ENCODE measurements at regions not wholly inside any gene's neighbourhood (a gene's known extent, or its start where the extent isn't known, plus 50 kb on each side); places are given as distances from the start of the nearest gene placed in this dataset.

GRCh38 chr5:68441309-68442073, 225.9 kb downstream of the PIK3R1 start:
- H3K9me3 Mint-ChIP-seq: no peaks in the 10 kb centered on the region
- H3K4me1 Mint-ChIP-seq: peaks cover 21% of the 10 kb centered on the region
- H3K27ac Mint-ChIP-seq: peak overlapping the region; percentile 14
- CTCF ChIA-PET: interaction anchor here (0.9 to 1.5 kb wide), 5 partner anchors 8 to 155 kb away, joined by 3 to 6 read pairs (median 3); no protein-coding TSS in a partner anchor
- DNase-seq: no peak
- POLR2A ChIA-PET: no interaction called here
- H3K27me3 Mint-ChIP-seq: peaks cover 11% of the 10 kb centered on the region
- H3K36me3 Mint-ChIP-seq (ENCODE audit: low read depth): peaks cover 2% of the 10 kb centered on the region
- H3K4me3 Mint-ChIP-seq: no peak overlapping the region

GRCh38 chr5:68443091-68443490, 227.5 kb downstream of the PIK3R1 start:
- ChIA-PET CTCF (interaction anchor here (0.7 to 2.3 kb wide), 3 partner anchors 15 to 19 kb away, joined by 3 to 5 read pairs (median 5); no protein-coding TSS in a partner anchor), POLR2A (no interaction called here)
- H3K36me3 Mint-ChIP-seq (ENCODE audit: low read depth): peaks cover 2% of the 10 kb centered on the region
- no peak overlapping the region for H3K4me3 Mint-ChIP-seq
- no peak overlapping the region for H3K27ac Mint-ChIP-seq
- peaks cover 21% of the 10 kb centered on the region for H3K4me1 Mint-ChIP-seq
- H3K9me3 Mint-ChIP-seq: no peaks in the 10 kb centered on the region
- DNase-seq: no peak
- peaks cover 9% of the 10 kb centered on the region for H3K27me3 Mint-ChIP-seq

GRCh38 chr5:68444048-68444447, 228.5 kb downstream of the PIK3R1 start:
- POLR2A ChIA-PET: no interaction called here
- Mint-ChIP-seq H3K27me3 (peaks cover 4% of the 10 kb centered on the region), H3K4me1 (peaks cover 21% of the 10 kb centered on the region), H3K9me3 (no peaks in the 10 kb centered on the region), H3K4me3 (no peak overlapping the region), H3K27ac (no peak overlapping the region), H3K36me3 (ENCODE audit: low read depth) (peaks cover 2% of the 10 kb centered on the region)
- CTCF ChIA-PET: interaction anchor here (2.3 kb wide), 1 partner anchor 18 kb away, joined by 5 read pairs; no protein-coding TSS in a partner anchor
- no peak for DNase-seq

GRCh38 chr5:68444833-68445232, 229.3 kb downstream of the PIK3R1 start:
- CTCF ChIA-PET: interaction anchor here (2.3 kb wide), 1 partner anchor 18 kb away, joined by 5 read pairs; no protein-coding TSS in a partner anchor
- Mint-ChIP-seq H3K36me3 (ENCODE audit: low read depth) (no peaks in the 10 kb centered on the region), H3K4me3 (no peak overlapping the region)

DNA sequence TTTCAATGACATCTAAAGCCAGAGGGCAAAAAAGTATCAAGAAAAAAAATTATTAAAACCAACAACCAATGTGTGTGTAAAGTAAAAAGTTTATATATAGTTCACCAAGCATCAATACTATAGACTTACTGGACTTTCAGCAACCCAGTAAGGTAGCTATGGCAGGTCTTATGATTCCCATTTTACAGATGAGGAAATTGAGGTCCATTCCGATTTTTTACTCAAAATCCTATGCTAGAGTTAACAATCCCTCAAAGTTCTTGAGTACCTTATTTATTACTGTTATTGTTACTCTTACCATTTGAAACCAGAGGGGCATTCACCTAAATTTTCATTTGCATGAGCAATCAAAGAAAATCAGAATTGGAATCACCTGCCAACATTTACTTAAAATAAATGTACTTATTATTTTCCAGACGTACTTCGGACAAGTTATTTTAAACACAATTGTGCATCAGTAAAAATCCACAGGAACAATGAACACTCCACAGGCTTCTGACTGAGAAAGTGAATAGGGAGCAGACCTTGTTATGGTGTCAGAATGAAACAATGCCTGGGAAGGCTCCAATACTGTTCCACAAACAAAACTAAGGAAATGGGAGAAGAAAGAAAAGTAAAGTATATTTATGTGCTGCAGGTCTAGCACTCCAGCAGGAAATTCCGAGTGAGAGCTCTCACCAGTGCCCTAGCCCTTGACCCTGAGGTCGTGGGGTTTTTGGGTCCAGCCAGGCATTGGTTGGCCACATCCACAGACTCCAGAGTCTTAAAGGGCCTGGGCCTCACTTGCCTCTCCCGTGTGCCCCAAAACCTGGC, 229.9 kb downstream of the PIK3R1 start:
- H3K4me3 Mint-ChIP-seq: no peak overlapping the region
- H3K4me1 Mint-ChIP-seq: peaks cover 21% of the 10 kb centered on the region
- H3K36me3 Mint-ChIP-seq (ENCODE audit: low read depth): no peaks in the 10 kb centered on the region
- H3K9me3 Mint-ChIP-seq: peaks cover under 1% of the 10 kb centered on the region
- H3K27me3 Mint-ChIP-seq: peaks cover under 1% of the 10 kb centered on the region
- DNase-seq: no peak
- CTCF ChIA-PET: no interaction called here
- POLR2A ChIA-PET: no interaction called here
- no peak overlapping the region for H3K27ac Mint-ChIP-seq

More at GRCh38 chr5:68444833-68445232, 229.3 kb downstream of the PIK3R1 start:
- H3K4me1 Mint-ChIP-seq: peaks cover 21% of the 10 kb centered on the region
- H3K9me3 Mint-ChIP-seq: no peaks in the 10 kb centered on the region
- POLR2A ChIA-PET: no interaction called here
- H3K27me3 Mint-ChIP-seq: no peaks in the 10 kb centered on the region
- DNase-seq: no peak
- H3K27ac Mint-ChIP-seq: no peak overlapping the region

GRCh38 chr5:68446070-68446357, 230.5 kb downstream of the PIK3R1 start:
- ChIA-PET CTCF (no interaction called here), POLR2A (no interaction called here)
- Mint-ChIP-seq H3K4me1 (peaks cover 18% of the 10 kb centered on the region), H3K4me3 (no peak overlapping the region), H3K36me3 (ENCODE audit: low read depth) (no peaks in the 10 kb centered on the region), H3K27ac (no peak overlapping the region), H3K27me3 (peaks cover 2% of the 10 kb centered on the region), H3K9me3 (peaks cover 2% of the 10 kb centered on the region)
- DNase-seq: no peak

- H3K27me3 Mint-ChIP-seq: peaks cover 2% of the 10 kb centered on the region
- peaks cover 13% of the 10 kb centered on the region for H3K4me1 Mint-ChIP-seq
- H3K36me3 Mint-ChIP-seq (ENCODE audit: low read depth): no peaks in the 10 kb centered on the region
- no peak overlapping the region for H3K27ac Mint-ChIP-seq
- no peak for DNase-seq
- CTCF ChIA-PET: interaction anchor here (0.9 to 1.0 kb wide), 2 partner anchors 8 to 12 kb away, joined by 3 read pairs; no protein-coding TSS in a partner anchor
- POLR2A ChIA-PET: no interaction called here
- no peak overlapping the region for H3K4me3 Mint-ChIP-seq
- peaks cover 2% of the 10 kb centered on the region for H3K9me3 Mint-ChIP-seq
Observed at GRCh38 chr5:68446487-68446894, 230.9 kb downstream of the PIK3R1 start.

DNA sequence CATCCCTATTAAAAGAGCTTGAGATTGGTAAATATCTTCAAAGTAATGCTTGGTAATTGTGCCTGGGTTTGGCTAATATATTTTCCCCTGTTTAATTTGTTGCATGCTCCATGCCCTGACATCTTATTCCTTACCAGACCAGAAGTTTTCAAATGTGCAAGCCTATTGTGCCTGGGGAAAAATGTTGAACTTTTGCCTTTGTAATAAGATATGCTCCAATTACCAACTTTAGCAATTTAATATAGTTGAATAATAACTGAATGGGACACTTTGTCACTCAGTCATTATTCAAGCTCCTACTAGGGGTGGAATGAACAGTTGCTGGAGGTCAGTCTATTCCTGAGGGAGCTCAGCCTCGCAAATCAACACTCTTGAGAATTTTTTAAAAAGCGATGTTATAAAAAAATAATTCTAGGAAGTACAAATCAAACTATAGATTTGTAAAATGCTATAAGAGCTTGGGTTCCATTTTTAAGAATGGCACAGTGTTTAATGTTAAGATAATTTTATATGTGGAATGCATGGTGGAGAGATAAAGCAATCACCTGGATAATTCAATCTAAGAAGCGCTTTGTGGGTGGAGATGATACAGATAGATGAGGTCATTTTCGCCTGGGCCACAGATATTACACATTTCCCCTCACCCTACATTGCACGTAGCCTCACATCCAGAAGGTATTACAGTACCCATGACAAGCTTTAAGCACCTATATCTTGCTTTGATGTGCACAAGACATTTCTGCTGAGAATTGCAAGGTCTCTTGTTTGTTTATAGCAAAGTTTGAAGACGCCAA, 231.8 kb downstream of the PIK3R1 start:
- Mint-ChIP-seq H3K4me3 (no peak overlapping the region), H3K9me3 (peaks cover 4% of the 10 kb centered on the region), H3K27ac (no peak overlapping the region), H3K27me3 (peaks cover 2% of the 10 kb centered on the region), H3K4me1 (peaks cover 8% of the 10 kb centered on the region), H3K36me3 (ENCODE audit: low read depth) (no peaks in the 10 kb centered on the region)
- DNase-seq: no peak
- CTCF ChIA-PET: interaction anchor here (0.9 to 2.2 kb wide), 3 partner anchors 8 to 13 kb away, joined by 3 to 11 read pairs (median 3); no protein-coding TSS in a partner anchor
- POLR2A ChIA-PET: no interaction called here

GRCh38 chr5:68449380-68449779, 233.8 kb downstream of the PIK3R1 start:
- CTCF ChIA-PET: interaction anchor here (1.3 to 2.2 kb wide), 2 partner anchors 11 to 13 kb away, joined by 4 to 11 read pairs; no protein-coding TSS in a partner anchor
- H3K4me3 Mint-ChIP-seq: no peak overlapping the region
- DNase-seq: no peak
- POLR2A ChIA-PET: no interaction called here
- peaks cover 3% of the 10 kb centered on the region for H3K4me1 Mint-ChIP-seq
- peaks cover 10% of the 10 kb centered on the region for H3K27me3 Mint-ChIP-seq
- no peak overlapping the region for H3K27ac Mint-ChIP-seq
- H3K9me3 Mint-ChIP-seq: peaks cover 4% of the 10 kb centered on the region
- no peaks in the 10 kb centered on the region for H3K36me3 Mint-ChIP-seq (ENCODE audit: low read depth)

- Mint-ChIP-seq H3K27me3 (peaks cover 10% of the 10 kb centered on the region), H3K9me3 (peaks cover 7% of the 10 kb centered on the region), H3K4me1 (no peaks in the 10 kb centered on the region), H3K36me3 (ENCODE audit: low read depth) (no peaks in the 10 kb centered on the region), H3K27ac (no peak overlapping the region), H3K4me3 (no peak overlapping the region)
- ChIA-PET POLR2A (no interaction called here), CTCF (no interaction called here)
- no peak for DNase-seq
Observed at GRCh38 chr5:68450245-68450852, 234.8 kb downstream of the PIK3R1 start.

GRCh38 chr5:68452286-68452685, 236.7 kb downstream of the PIK3R1 start:
- Mint-ChIP-seq H3K36me3 (ENCODE audit: low read depth) (no peaks in the 10 kb centered on the region), H3K4me1 (no peaks in the 10 kb centered on the region), H3K4me3 (no peak overlapping the region), H3K9me3 (peaks cover 7% of the 10 kb centered on the region), H3K27ac (no peak overlapping the region), H3K27me3 (peaks cover 12% of the 10 kb centered on the region)
- CTCF ChIA-PET: interaction anchor here (1.5 kb wide), 1 partner anchor 20 kb away, joined by 3 read pairs; no protein-coding TSS in a partner anchor
- DNase-seq: no peak
- POLR2A ChIA-PET: no interaction called here

DNA sequence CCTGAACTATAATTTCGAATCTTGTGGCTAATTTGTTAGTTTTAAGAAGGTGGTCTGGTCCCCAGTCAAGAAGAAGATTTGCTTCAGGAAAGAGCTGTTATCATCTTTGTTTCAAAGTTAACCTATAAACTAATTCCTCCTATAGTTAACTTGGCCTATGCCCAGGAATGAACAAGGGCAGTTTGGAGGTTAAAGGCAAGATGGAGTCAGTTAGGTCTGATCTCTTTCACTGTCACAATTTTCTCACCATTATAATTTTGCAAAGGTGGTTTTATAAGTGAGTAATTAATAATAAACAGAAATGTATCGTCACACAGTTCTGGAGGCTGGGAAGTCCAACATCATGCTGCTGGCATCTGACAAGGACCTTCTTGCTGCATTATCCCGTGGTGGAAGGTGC, 238.6 kb downstream of the PIK3R1 start:
- peaks cover 15% of the 10 kb centered on the region for H3K4me1 Mint-ChIP-seq
- CTCF ChIA-PET: interaction anchor here (0.6 to 1.0 kb wide), 2 partner anchors 8 to 402 kb away, joined by 3 read pairs; no protein-coding TSS in a partner anchor
- no peak for DNase-seq

More for the DNA sequence above, 238.6 kb downstream of the PIK3R1 start:
- peaks cover 7% of the 10 kb centered on the region for H3K9me3 Mint-ChIP-seq
- H3K27me3 Mint-ChIP-seq: peaks cover 12% of the 10 kb centered on the region
- POLR2A ChIA-PET: no interaction called here
- H3K4me3 Mint-ChIP-seq: no peak overlapping the region
- H3K27ac Mint-ChIP-seq: no peak overlapping the region
- no peaks in the 10 kb centered on the region for H3K36me3 Mint-ChIP-seq (ENCODE audit: low read depth)

All from activated CD4-positive, alpha-beta T cell treated with anti-CD3 and anti-CD28 coated beads, Interleukin-2, amount 10 ng/mL, durations not matched to agents 7 days and 5 days (primary cell).